ENCODE measurements at regions not wholly inside any gene's neighbourhood (a gene's known extent, or its start where the extent isn't known, plus 50 kb on each side); places are given as distances from the start of the nearest gene placed in this dataset.

DNA sequence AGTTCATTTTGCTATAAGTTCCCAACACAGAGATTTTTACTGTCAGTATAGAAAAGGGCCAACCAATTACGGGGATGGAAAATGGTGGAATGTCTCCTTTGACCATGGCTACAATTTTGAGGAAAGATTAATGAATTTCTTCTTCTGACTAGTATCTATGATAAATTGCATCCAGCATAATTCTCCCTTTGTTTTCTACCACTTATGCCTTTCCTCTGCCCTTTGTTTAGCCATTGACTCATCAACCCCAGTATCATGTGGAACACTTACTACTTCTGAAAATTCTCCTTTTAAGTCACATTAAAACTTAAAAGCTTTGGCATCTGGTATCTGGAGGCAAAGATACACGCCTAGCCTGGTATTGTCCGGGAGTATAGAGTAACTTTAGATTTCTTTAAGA lies 92.9 kb upstream of the CADPS start:
- intact Hi-C loops (cut with micrococcal nuclease) = no loop called here
- DNase-seq (no peak), ATAC-seq (no peak)

DNA sequence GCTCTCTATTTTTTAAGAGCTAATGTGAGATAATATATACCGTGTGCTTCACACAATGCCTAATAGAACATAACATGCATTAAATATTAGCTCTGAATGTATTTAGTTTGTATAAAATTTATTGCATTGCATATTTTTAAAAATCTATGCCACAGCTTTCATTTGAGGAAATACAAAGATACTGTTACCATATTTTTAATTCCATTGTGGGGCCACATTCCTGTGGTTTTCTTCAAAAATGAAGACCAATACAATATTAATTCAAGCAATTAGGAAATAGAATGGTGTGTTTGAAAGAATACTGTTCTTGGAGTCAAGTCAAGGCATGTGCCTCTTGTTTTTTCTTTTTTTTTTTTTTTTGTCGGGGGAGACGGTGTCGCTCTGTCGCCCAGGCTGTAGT lies 95.4 kb upstream of the CADPS start:
- DNase-seq (no peak), ATAC-seq (no peak)
- intact Hi-C loops (cut with micrococcal nuclease) = no loop called here

DNA sequence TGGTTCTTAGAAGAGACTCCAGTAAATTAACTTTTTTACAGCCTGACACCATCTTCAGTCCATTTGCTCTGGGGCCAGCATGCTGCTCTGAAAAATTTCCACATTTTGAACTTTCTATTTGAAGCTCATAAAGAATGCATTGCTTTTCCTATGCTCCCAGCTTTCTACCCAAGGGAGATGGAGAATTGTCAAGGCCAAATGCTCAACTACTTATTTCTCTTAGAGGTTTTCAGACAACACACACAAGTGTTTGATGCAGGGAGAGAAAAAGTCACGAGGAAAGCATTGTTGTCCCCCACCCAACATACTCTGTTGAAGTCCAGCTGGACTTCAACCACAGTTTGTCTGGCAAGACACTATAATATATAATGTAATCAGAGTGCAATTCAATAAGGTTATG lies 100.3 kb upstream of the CADPS start:
- DNase-seq = no peak
- intact Hi-C loops (cut with micrococcal nuclease) = no loop called here
- no peak for ATAC-seq

GRCh38 chr3:62981962-62982361 lies 106.7 kb upstream of the CADPS start:
- DNase-seq = no peak
- intact Hi-C loops (cut with micrococcal nuclease) = no loop called here
- no peak for ATAC-seq

- DNase-seq (no peak), ATAC-seq (no peak)
- intact Hi-C loops (cut with micrococcal nuclease) = no loop called here
These were observed 107.7 kb upstream of the CADPS start for GRCh38 chr3:62982795-62983455.

DNA sequence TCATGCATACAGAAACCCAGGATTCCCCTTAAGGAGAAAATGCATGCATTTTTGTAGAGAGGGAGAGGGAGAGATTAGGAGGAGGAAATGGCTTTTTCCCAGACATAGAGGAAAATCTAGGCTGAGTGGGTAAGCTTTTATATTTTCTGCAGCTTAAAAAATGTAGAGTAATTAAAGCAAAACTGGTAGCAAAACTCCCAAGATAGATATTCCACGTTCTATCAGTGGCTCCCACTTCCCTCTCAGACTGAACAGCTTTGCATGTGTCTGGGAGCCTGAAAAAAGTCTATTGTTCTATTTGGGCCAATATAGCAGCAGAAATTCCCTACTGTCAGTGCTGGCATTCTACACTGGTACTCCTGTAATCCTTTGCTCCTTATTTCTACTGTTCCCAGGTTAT lies 110.8 kb upstream of the CADPS start:
- ATAC-seq = no peak

GRCh38 chr3:62987721-62988120 lies 112.5 kb upstream of the CADPS start:
- intact Hi-C loops (cut with micrococcal nuclease) = no loop called here
- ATAC-seq (no peak), DNase-seq (no peak)

More for the DNA sequence above, 110.8 kb upstream of the CADPS start:
- intact Hi-C loops (cut with micrococcal nuclease) = no loop called here
- no peak for DNase-seq

GRCh38 chr3:62990704-62991413 lies 115.6 kb upstream of the CADPS start:
- intact Hi-C loops (cut with micrococcal nuclease) = no loop called here
- DNase-seq = no peak

DNA sequence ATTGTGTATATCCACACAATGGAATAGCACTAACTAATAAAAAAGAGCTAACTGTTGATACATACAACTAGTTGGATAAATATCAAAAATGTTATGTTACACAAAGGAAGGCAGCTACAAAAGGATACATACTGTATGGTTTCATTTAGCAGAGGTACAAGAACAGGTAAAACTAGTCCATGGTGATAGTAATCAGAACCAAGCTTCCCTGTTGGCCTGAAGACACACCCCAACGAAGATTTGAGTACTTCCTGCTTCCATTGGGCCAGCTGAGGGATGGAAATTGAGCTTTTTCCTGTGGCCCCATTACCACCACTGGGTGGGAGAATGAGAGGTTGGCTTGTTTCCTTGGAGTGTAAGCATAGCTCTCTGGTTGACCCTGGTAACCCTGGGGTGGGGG lies 117.3 kb upstream of the CADPS start:
- DNase-seq = no peak
- no peak for ATAC-seq
- intact Hi-C loops (cut with micrococcal nuclease) = no loop called here

More at GRCh38 chr3:62990704-62991413, 115.6 kb upstream of the CADPS start:
- ATAC-seq = no peak

DNA sequence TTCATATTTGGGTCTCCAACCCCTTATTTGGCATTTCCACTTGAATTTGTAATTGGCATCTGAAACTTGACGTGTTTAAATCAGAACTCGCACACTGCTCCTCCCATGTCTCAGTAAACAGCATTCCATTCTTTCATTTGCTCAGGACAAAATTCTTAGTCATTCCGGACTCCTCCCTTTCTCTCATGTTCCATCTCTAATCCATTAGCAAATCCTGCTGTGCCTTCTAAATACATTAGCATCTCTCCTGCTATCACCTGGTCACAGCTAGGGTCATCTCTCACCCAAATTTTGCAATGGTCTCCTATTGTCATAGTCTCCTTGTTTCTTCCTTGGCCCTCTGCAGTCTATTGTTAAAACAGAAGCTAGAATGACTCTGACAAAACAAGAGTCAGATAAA lies 119.9 kb upstream of the CADPS start:
- ATAC-seq = no peak
- no peak for DNase-seq
- intact Hi-C loops (cut with micrococcal nuclease) = no loop called here

GRCh38 chr3:62995530-62995929 lies 120.3 kb upstream of the CADPS start:
- DNase-seq (no peak), ATAC-seq (no peak)
- intact Hi-C loops (cut with micrococcal nuclease) = no loop called here

DNA sequence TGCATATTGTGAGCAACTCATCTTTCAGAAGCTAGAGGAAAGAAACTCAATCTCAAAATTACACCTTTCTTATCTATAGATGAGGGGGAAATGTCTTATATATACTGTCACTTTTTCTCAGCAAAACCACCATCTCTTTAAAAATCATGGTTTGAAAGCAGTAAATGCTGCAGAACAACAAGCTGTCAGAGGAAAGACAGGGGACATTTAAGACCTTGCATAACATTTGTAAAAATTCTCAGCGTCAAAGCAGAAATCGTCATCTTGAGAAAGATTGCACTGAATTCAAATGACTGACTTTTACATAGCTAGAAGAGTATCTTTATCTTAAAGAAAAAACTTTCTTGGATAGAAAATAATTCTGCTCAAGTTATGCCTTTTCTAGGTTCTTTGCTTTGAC lies 122.2 kb upstream of the CADPS start:
- DNase-seq (no peak), ATAC-seq (no peak)
- intact Hi-C loops (cut with micrococcal nuclease) = no loop called here

- no peak for DNase-seq
- intact Hi-C loops (cut with micrococcal nuclease) = no loop called here
- no peak for ATAC-seq
These were observed 123.9 kb upstream of the CADPS start for GRCh38 chr3:62999158-62999557.

- ATAC-seq (no peak), DNase-seq (no peak)
- intact Hi-C loops (cut with micrococcal nuclease) = no loop called here
These were observed 124.6 kb upstream of the CADPS start for GRCh38 chr3:62999791-63000190.

DNA sequence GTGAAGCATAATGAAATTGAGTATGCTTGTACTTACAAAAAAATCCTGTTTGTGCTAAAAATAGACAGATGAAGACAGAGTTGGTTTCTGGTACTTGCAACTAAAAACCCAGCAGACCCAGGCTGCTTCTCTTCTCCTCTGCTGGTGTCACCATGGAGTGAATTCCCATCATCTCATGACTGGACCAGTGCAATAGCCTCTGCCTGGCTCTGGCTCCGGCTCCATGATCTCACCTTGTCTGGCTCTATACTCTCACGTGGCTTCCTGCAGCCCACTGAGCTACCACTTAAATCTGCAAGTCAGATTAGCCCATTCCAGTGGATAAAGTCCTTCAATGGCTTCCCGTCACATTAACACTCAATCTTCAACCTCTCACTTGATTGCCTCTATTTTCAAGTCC lies 129.2 kb upstream of the CADPS start:
- ATAC-seq = no peak
- intact Hi-C loops (cut with micrococcal nuclease) = no loop called here
- no peak for DNase-seq

DNA sequence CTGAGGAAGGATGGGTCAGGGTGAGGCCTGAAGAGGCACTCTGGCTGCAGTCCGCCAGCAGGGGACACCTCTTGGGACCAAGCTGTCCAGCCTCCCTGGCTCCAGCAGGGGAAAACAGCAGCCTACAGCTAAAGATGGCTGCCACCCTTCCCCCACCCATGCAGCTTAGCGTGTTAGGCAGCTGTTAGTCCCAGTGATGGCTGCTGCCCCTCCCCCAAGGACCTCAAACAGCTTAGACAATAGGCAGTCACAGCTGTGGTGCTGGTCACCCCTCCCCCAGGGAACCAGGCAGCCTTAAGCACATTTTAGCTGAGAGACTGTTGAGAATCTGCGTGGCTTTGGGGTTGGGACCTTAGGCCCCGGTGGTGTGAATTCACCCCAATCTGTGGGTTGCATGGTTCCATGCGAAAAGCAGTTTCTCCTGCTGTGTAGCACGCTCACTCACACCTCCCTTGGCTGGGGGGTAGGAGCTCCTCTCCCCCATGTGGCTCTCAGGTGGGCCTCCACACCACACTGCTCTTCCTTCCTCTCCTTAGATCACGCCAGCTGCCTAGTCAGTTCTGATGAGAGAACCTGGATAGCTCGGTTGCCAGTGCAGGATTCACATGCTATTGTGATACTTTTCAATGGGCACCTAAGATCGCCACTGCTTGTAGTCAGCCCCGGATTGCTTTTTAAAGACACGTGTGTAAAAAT lies 140.5 kb upstream of the CADPS start:
- DNase-seq = no peak
- no peak for ATAC-seq
- intact Hi-C loops (cut with micrococcal nuclease) = no loop called here

GRCh38 chr3:63022114-63022513 lies 146.9 kb upstream of the CADPS start:
- DNase-seq = no peak
- ATAC-seq = no peak
- intact Hi-C loops (cut with micrococcal nuclease) = no loop called here

GRCh38 chr3:63026722-63027121 lies 151.5 kb upstream of the CADPS start:
- intact Hi-C loops (cut with micrococcal nuclease) = no loop called here
- no peak for DNase-seq

DNA sequence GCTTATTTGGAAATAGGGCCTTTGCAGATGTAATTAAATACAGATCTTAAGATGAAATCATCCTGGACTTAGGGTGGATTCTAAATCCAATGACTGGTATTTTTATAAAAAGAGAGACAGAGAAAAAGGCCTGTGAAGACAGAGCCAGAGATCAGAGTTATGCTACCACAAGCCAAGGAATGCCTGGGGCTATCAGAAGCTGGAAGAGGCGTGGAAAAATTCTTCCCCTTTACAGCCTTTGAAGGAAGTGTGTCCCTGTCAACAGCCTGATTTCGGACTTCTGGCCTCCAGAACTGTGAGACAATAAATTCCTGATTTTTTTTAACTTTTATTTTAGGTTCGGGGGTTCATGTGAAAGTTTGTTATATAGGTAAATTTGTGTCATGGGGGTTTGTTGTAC lies 154.1 kb upstream of the CADPS start:
- intact Hi-C loops (cut with micrococcal nuclease) = no loop called here
- ATAC-seq (no peak), DNase-seq (no peak)

More at GRCh38 chr3:63026722-63027121, 151.5 kb upstream of the CADPS start:
- no peak for ATAC-seq

DNA sequence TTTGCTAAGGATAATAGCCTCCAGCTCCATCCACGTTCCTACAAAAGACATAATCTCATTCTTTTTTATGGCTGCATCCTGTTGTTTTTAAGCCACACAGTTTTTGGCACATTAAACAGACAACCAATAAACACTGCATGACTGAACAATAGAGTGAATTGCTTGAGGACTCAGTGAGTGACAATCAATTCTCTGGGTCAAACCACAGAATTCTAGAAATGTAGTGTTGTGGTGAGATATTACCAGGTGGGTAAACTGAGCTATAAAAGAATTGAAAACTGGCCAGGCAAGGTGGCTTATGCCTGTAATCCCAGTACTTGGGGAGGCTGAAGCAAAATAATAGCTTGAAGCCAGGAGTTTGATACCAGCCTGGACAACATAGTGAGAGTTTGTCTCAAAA lies 154.7 kb upstream of the CADPS start:
- DNase-seq (no peak), ATAC-seq (no peak)
- intact Hi-C loops (cut with micrococcal nuclease) = no loop called here

DNA sequence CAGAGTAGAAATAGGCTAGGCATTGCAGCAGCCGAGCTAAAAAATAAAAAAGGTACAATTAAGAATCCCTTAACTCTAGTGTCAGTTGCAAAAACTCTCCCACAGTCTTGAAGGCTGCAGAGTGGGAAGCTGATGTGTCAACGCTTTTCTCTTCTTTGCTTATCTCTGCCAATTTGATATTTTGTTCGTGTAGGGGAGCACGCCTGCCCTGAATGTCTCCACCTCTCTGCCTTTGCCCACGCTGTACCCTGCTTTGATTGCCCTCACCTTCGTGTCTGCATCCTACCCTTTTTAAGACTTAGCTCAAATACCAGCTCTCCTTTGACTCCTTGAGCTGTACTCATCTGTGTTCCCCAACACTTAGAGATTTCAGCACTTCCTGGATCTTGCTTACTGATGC lies 155.4 kb upstream of the CADPS start:
- ATAC-seq (no peak), DNase-seq (no peak)
- intact Hi-C loops (cut with micrococcal nuclease) = no loop called here

Measured in left ventricle myocardium superior (tissue), 1 donor.